ENCODE measurements at regions not wholly inside any gene's neighbourhood (a gene's known extent, or its start where the extent isn't known, plus 50 kb on each side); places are given as distances from the start of the nearest gene placed in this dataset.

DNA sequence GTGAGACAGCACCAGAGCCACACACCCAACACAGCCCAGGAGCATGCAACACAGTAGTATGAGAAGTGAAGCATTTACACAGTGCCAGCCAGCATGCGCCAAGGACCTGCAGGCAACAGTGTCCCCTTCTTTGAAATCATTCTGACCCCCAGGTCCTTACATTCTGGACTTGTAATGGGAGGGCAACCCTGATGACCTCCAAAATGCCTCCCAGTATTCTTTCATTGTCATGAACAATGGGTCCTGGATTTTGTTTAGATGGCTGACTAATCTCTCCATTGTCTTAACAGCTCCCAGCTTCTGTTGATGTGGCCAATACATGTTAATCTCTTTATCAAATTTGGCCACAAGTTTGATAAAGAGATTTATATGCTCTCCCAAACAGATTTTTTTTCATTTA lies 417.1 kb downstream of the DMRTA1 start:
- TF ChIP-seq, protein P1, sequence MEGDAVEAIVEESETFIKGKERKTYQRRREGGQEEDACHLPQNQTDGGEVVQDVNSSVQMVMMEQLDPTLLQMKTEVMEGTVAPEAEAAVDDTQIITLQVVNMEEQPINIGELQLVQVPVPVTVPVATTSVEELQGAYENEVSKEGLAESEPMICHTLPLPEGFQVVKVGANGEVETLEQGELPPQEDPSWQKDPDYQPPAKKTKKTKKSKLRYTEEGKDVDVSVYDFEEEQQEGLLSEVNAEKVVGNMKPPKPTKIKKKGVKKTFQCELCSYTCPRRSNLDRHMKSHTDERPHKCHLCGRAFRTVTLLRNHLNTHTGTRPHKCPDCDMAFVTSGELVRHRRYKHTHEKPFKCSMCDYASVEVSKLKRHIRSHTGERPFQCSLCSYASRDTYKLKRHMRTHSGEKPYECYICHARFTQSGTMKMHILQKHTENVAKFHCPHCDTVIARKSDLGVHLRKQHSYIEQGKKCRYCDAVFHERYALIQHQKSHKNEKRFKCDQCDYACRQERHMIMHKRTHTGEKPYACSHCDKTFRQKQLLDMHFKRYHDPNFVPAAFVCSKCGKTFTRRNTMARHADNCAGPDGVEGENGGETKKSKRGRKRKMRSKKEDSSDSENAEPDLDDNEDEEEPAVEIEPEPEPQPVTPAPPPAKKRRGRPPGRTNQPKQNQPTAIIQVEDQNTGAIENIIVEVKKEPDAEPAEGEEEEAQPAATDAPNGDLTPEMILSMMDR (IDR thresholded peaks at IDR 0.05; ENCODE audit: unreplicated experiment) = no peak
- H3K4me3 Mint-ChIP-seq (ENCODE audit: low read depth) = no peak overlapping the region
- H3K27me3 Mint-ChIP-seq = no peaks in the 10 kb centered on the region
- DNase-seq (ENCODE audit: low spot score, unreplicated experiment) = no peak
- H3K27ac Mint-ChIP-seq = no peak overlapping the region
- H3K9me3 Mint-ChIP-seq (ENCODE audit: low read depth) = peaks cover 17% of the 10 kb centered on the region
- no peaks in the 10 kb centered on the region for H3K36me3 Mint-ChIP-seq (ENCODE audit: insufficient read depth)
- H3K4me1 Mint-ChIP-seq (ENCODE audit: low read depth) = no peaks in the 10 kb centered on the region

DNA sequence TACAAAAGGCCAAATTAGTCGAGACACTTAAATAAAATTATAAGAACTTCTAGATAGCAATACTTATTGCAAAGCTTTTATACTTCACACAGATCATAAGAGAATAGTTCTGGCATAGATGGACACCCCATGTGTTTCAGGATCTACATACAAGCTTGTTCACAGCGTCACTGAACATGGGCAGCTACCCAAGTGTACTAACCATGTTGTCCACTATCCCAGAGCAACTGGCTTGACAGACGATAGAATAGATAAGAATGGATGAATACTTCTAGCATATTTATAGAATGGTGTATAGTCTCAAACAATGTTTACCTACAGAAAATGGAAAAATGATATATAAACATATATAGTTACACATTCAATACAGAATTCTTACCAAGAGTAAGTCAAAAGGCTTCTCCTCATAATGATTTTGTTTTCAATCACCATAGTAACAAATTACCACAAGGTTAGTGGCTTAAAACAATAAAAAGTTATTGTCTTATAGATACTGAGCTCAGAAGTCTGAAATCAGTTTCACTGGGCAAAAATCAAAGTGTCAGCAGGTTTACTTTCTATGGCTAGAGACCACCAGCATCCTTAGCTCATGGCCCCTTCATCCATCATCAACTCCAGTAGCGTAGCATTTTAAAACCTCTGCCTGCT lies 446.7 kb downstream of the DMRTA1 start:
- H3K4me1 Mint-ChIP-seq (ENCODE audit: low read depth) = no peaks in the 10 kb centered on the region
- no peak for DNase-seq (ENCODE audit: low spot score, unreplicated experiment)
- H3K27me3 Mint-ChIP-seq = no peaks in the 10 kb centered on the region
- TF ChIP-seq, protein P1 (IDR thresholded peaks at IDR 0.05; ENCODE audit: unreplicated experiment) = no peak
- no peaks in the 10 kb centered on the region for H3K9me3 Mint-ChIP-seq (ENCODE audit: low read depth)
- no peaks in the 10 kb centered on the region for H3K36me3 Mint-ChIP-seq (ENCODE audit: insufficient read depth)
- no peak overlapping the region for H3K27ac Mint-ChIP-seq
- H3K4me3 Mint-ChIP-seq (ENCODE audit: low read depth) = no peak overlapping the region

DNA sequence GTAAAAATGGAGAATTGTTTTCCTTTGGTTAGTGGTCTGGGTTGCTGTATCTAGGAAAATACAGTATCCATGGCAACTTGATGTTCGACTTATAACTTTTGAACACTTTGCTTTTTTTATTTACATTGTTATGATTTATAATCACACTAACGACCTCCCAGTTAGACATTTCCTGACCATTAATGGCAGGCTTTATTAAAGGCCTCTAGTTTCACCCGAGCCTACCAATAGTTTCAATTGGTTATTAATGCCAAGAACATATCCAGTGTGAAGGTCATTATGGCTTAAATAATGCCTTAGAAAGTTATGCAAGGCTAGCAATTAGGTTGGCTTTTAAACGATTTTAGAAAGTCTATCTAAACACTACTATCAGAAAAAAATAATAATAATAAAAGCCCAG lies 452.0 kb downstream of the DMRTA1 start:
- Mint-ChIP-seq H3K27me3 (no peaks in the 10 kb centered on the region), H3K36me3 (ENCODE audit: insufficient read depth) (no peaks in the 10 kb centered on the region), H3K27ac (no peak overlapping the region), H3K9me3 (ENCODE audit: low read depth) (no peaks in the 10 kb centered on the region), H3K4me3 (ENCODE audit: low read depth) (no peak overlapping the region), H3K4me1 (ENCODE audit: low read depth) (no peaks in the 10 kb centered on the region)
- no peak for DNase-seq (ENCODE audit: low spot score, unreplicated experiment)
- TF ChIP-seq, protein P1 (IDR thresholded peaks at IDR 0.05; ENCODE audit: unreplicated experiment) = no peak

DNA sequence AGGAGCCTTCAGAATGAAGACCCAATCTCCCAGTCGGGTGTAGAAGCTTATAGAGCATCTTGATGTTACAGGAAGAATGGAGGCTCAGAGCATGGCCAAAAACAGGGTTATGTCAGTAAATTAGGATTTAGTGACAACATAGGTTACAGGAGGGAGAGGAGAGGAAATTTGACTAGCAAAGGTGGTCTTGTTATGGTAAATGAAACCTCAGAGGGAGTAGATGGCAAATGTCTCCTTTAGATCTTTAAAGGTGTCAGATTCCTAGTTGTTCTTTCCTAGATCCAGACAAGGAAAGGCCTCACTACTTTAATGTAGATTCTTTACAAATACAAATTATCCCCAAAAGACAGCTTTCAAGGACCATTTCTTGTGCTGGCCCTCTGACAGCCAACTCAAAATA lies 465.0 kb downstream of the DMRTA1 start:
- no peaks in the 10 kb centered on the region for H3K36me3 Mint-ChIP-seq (ENCODE audit: insufficient read depth)
- no peaks in the 10 kb centered on the region for H3K27me3 Mint-ChIP-seq
- H3K9me3 Mint-ChIP-seq (ENCODE audit: low read depth) = no peaks in the 10 kb centered on the region
- H3K4me1 Mint-ChIP-seq (ENCODE audit: low read depth) = peaks cover 2% of the 10 kb centered on the region
- H3K4me3 Mint-ChIP-seq (ENCODE audit: low read depth) = no peak overlapping the region
- TF ChIP-seq, protein P1 (IDR thresholded peaks at IDR 0.05; ENCODE audit: unreplicated experiment) = no peak
- no peak overlapping the region for H3K27ac Mint-ChIP-seq
- no peak for DNase-seq (ENCODE audit: low spot score, unreplicated experiment)

DNA sequence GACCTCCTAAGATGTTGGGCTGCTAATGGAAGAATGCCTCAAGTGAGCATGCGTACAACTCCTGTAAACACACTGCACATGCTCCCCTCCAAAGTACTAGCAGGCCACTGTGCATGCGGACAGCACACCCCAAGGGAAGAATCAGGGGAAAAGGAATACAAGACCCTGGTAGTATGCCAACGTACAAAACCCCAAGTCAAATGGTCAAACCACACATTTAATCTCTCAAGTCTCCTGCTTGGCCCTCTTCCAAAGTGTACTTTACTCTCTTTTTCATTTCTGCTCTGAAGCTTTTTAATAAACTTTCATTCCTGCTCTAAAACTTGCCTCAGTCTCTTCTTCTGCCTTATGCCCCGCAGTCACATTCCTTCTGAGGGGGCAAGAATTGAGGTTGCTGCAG lies 466.4 kb downstream of the DMRTA1 start:
- DNase-seq (ENCODE audit: low spot score, unreplicated experiment) = no peak
- H3K4me1 Mint-ChIP-seq (ENCODE audit: low read depth) = peaks cover 2% of the 10 kb centered on the region
- TF ChIP-seq, protein P1 (IDR thresholded peaks at IDR 0.05; ENCODE audit: unreplicated experiment) = no peak
- H3K27ac Mint-ChIP-seq = no peak overlapping the region
- H3K9me3 Mint-ChIP-seq (ENCODE audit: low read depth) = no peaks in the 10 kb centered on the region
- H3K4me3 Mint-ChIP-seq (ENCODE audit: low read depth) = no peak overlapping the region
- no peaks in the 10 kb centered on the region for H3K27me3 Mint-ChIP-seq
- H3K36me3 Mint-ChIP-seq (ENCODE audit: insufficient read depth) = no peaks in the 10 kb centered on the region

All from progenitor cell of endocrine pancreas (in vitro differentiated cells).